ENCODE measurements at regions not wholly inside any gene's neighbourhood (a gene's known extent, or its start where the extent isn't known, plus 50 kb on each side); places are given as distances from the start of the nearest gene placed in this dataset.

GRCh38 chr16:52002026-52002425 lies 544.9 kb downstream of the TOX3 start:
- Histone ChIP-seq H3K36me3 (ENCODE audit: control insufficient read depth, insufficient read depth, low read length) (no peaks in the 10 kb centered on the region), H3K4me3 (ENCODE audit: low read depth, low read length) (no peak overlapping the region), H3K27me3 (ENCODE audit: control insufficient read depth, insufficient read depth, low read length) (no peaks in the 10 kb centered on the region), H3K4me1 (ENCODE audit: control insufficient read depth, insufficient read depth, low read length) (no peaks in the 10 kb centered on the region), H3K9me3 (ENCODE audit: control insufficient read depth, insufficient read depth, low read length) (no peaks in the 10 kb centered on the region), H3K27ac (ENCODE audit: low read depth, low read length) (no peak overlapping the region)
- no peak for DNase-seq (ENCODE audit: low read depth in 4 of 6, low spot score in 6 of 6)
- 88% methylated on average over 5 of the region's 6 CpGs for WGBS (ENCODE audit: insufficient coverage)

GRCh38 chr16:51996516-51996915 lies 550.4 kb downstream of the TOX3 start:
- Histone ChIP-seq H3K36me3 (ENCODE audit: control insufficient read depth, insufficient read depth, low read length) (no peaks in the 10 kb centered on the region), H3K27me3 (ENCODE audit: control insufficient read depth, insufficient read depth, low read length) (no peaks in the 10 kb centered on the region), H3K4me1 (ENCODE audit: control insufficient read depth, insufficient read depth, low read length) (no peaks in the 10 kb centered on the region), H3K27ac (ENCODE audit: low read depth, low read length) (no peak overlapping the region), H3K9me3 (ENCODE audit: control insufficient read depth, insufficient read depth, low read length) (no peaks in the 10 kb centered on the region), H3K4me3 (ENCODE audit: low read depth, low read length) (no peak overlapping the region)
- WGBS (ENCODE audit: insufficient coverage), result 100% methylated on average over 1 of the region's 3 CpGs
- DNase-seq (ENCODE audit: low read depth in 4 of 6, low spot score in 6 of 6), result peak in 1 of 6 donors; percentile 53

GRCh38 chr16:51994597-51994996 lies 552.3 kb downstream of the TOX3 start:
- no peaks in the 10 kb centered on the region for H3K4me1 ChIP-seq (ENCODE audit: control insufficient read depth, insufficient read depth, low read length)
- no peaks in the 10 kb centered on the region for H3K9me3 ChIP-seq (ENCODE audit: control insufficient read depth, insufficient read depth, low read length)
- 56% methylated on average over 6 of the region's 8 CpGs for WGBS (ENCODE audit: insufficient coverage)
- no peaks in the 10 kb centered on the region for H3K36me3 ChIP-seq (ENCODE audit: control insufficient read depth, insufficient read depth, low read length)
- no peaks in the 10 kb centered on the region for H3K27me3 ChIP-seq (ENCODE audit: control insufficient read depth, insufficient read depth, low read length)
- DNase-seq (ENCODE audit: low read depth in 4 of 6, low spot score in 6 of 6), result peak in 2 of 6 donors; percentile 65 to 66
- no peak overlapping the region for H3K27ac ChIP-seq (ENCODE audit: low read depth, low read length)
- H3K4me3 ChIP-seq (ENCODE audit: low read depth, low read length), result no peak overlapping the region

- no peaks in the 10 kb centered on the region for H3K27me3 ChIP-seq (ENCODE audit: control insufficient read depth, insufficient read depth, low read length)
- H3K4me3 ChIP-seq (ENCODE audit: low read depth, low read length), result no peak overlapping the region
- DNase-seq (ENCODE audit: low read depth in 4 of 6, low spot score in 6 of 6), result no peak
- no peaks in the 10 kb centered on the region for H3K36me3 ChIP-seq (ENCODE audit: control insufficient read depth, insufficient read depth, low read length)
- no peaks in the 10 kb centered on the region for H3K4me1 ChIP-seq (ENCODE audit: control insufficient read depth, insufficient read depth, low read length)
- 78% methylated on average over 5 of the region's 6 CpGs for WGBS (ENCODE audit: insufficient coverage)
- no peaks in the 10 kb centered on the region for H3K9me3 ChIP-seq (ENCODE audit: control insufficient read depth, insufficient read depth, low read length)
- H3K27ac ChIP-seq (ENCODE audit: low read depth, low read length), result no peak overlapping the region
Measured at GRCh38 chr16:51989637-51990230, 557.2 kb downstream of the TOX3 start.

GRCh38 chr16:51988977-51989376 lies 558.0 kb downstream of the TOX3 start:
- no peak overlapping the region for H3K27ac ChIP-seq (ENCODE audit: low read depth, low read length)
- DNase-seq (ENCODE audit: low read depth in 4 of 6, low spot score in 6 of 6), result no peak
- H3K4me1 ChIP-seq (ENCODE audit: control insufficient read depth, insufficient read depth, low read length), result no peaks in the 10 kb centered on the region
- no peaks in the 10 kb centered on the region for H3K9me3 ChIP-seq (ENCODE audit: control insufficient read depth, insufficient read depth, low read length)
- no peaks in the 10 kb centered on the region for H3K36me3 ChIP-seq (ENCODE audit: control insufficient read depth, insufficient read depth, low read length)
- no peak overlapping the region for H3K4me3 ChIP-seq (ENCODE audit: low read depth, low read length)
- no peaks in the 10 kb centered on the region for H3K27me3 ChIP-seq (ENCODE audit: control insufficient read depth, insufficient read depth, low read length)

GRCh38 chr16:51987519-51987918 lies 559.4 kb downstream of the TOX3 start:
- no peak overlapping the region for H3K4me3 ChIP-seq (ENCODE audit: low read depth, low read length)
- WGBS (ENCODE audit: insufficient coverage), result 67% methylated on average over 1 of the region's 1 CpG

GRCh38 chr16:51986717-51987116 lies 560.2 kb downstream of the TOX3 start:
- no CpG with 5 or more reads among the region's 2 CpGs for WGBS (ENCODE audit: insufficient coverage)
- no peak overlapping the region for H3K27ac ChIP-seq (ENCODE audit: low read depth, low read length)
- no peak for DNase-seq (ENCODE audit: low read depth in 4 of 6, low spot score in 6 of 6)
- H3K4me1 ChIP-seq (ENCODE audit: control insufficient read depth, insufficient read depth, low read length), result no peaks in the 10 kb centered on the region
- no peak overlapping the region for H3K4me3 ChIP-seq (ENCODE audit: low read depth, low read length)
- no peaks in the 10 kb centered on the region for H3K27me3 ChIP-seq (ENCODE audit: control insufficient read depth, insufficient read depth, low read length)
- H3K9me3 ChIP-seq (ENCODE audit: control insufficient read depth, insufficient read depth, low read length), result no peaks in the 10 kb centered on the region
- H3K36me3 ChIP-seq (ENCODE audit: control insufficient read depth, insufficient read depth, low read length), result no peaks in the 10 kb centered on the region

More at GRCh38 chr16:51987519-51987918, 559.4 kb downstream of the TOX3 start:
- Histone ChIP-seq H3K4me1 (ENCODE audit: control insufficient read depth, insufficient read depth, low read length) (no peaks in the 10 kb centered on the region), H3K9me3 (ENCODE audit: control insufficient read depth, insufficient read depth, low read length) (no peaks in the 10 kb centered on the region), H3K27ac (ENCODE audit: low read depth, low read length) (no peak overlapping the region), H3K36me3 (ENCODE audit: control insufficient read depth, insufficient read depth, low read length) (no peaks in the 10 kb centered on the region), H3K27me3 (ENCODE audit: control insufficient read depth, insufficient read depth, low read length) (no peaks in the 10 kb centered on the region)
- DNase-seq (ENCODE audit: low read depth in 4 of 6, low spot score in 6 of 6), result no peak

- Histone ChIP-seq H3K4me3 (ENCODE audit: low read depth, low read length) (no peak overlapping the region), H3K9me3 (ENCODE audit: control insufficient read depth, insufficient read depth, low read length) (no peaks in the 10 kb centered on the region), H3K27ac (ENCODE audit: low read depth, low read length) (no peak overlapping the region), H3K27me3 (ENCODE audit: control insufficient read depth, insufficient read depth, low read length) (no peaks in the 10 kb centered on the region), H3K4me1 (ENCODE audit: control insufficient read depth, insufficient read depth, low read length) (no peaks in the 10 kb centered on the region), H3K36me3 (ENCODE audit: control insufficient read depth, insufficient read depth, low read length) (no peaks in the 10 kb centered on the region)
- WGBS (ENCODE audit: insufficient coverage), result no CpG with 5 or more reads among the region's 1 CpG
- DNase-seq (ENCODE audit: low read depth in 4 of 6, low spot score in 6 of 6), result no peak
Measured at GRCh38 chr16:51986301-51986700, 560.6 kb downstream of the TOX3 start.

- Histone ChIP-seq H3K4me1 (ENCODE audit: control insufficient read depth, insufficient read depth, low read length) (no peaks in the 10 kb centered on the region), H3K4me3 (ENCODE audit: low read depth, low read length) (no peak overlapping the region), H3K36me3 (ENCODE audit: control insufficient read depth, insufficient read depth, low read length) (no peaks in the 10 kb centered on the region), H3K27ac (ENCODE audit: low read depth, low read length) (no peak overlapping the region), H3K27me3 (ENCODE audit: control insufficient read depth, insufficient read depth, low read length) (no peaks in the 10 kb centered on the region), H3K9me3 (ENCODE audit: control insufficient read depth, insufficient read depth, low read length) (no peaks in the 10 kb centered on the region)
- WGBS (ENCODE audit: insufficient coverage), result 67% methylated on average over 1 of the region's 2 CpGs
- DNase-seq (ENCODE audit: low read depth in 4 of 6, low spot score in 6 of 6), result no peak
Measured at GRCh38 chr16:51985126-51985525, 561.8 kb downstream of the TOX3 start.

GRCh38 chr16:51984395-51984794 lies 562.5 kb downstream of the TOX3 start:
- Histone ChIP-seq H3K9me3 (ENCODE audit: control insufficient read depth, insufficient read depth, low read length) (no peaks in the 10 kb centered on the region), H3K36me3 (ENCODE audit: control insufficient read depth, insufficient read depth, low read length) (no peaks in the 10 kb centered on the region), H3K4me3 (ENCODE audit: low read depth, low read length) (no peak overlapping the region), H3K4me1 (ENCODE audit: control insufficient read depth, insufficient read depth, low read length) (no peaks in the 10 kb centered on the region), H3K27me3 (ENCODE audit: control insufficient read depth, insufficient read depth, low read length) (no peaks in the 10 kb centered on the region), H3K27ac (ENCODE audit: low read depth, low read length) (no peak overlapping the region)
- WGBS (ENCODE audit: insufficient coverage), result 60% methylated on average over 1 of the region's 2 CpGs
- no peak for DNase-seq (ENCODE audit: low read depth in 4 of 6, low spot score in 6 of 6)
